H9 (cell line): ENCODE measurements at regions not wholly inside any gene's neighbourhood (a gene's known extent, or its start where the extent isn't known, plus 50 kb on each side); places are given as distances from the start of the nearest gene placed in this dataset.

ENCODE experiments used
- DNase-seq: peaks from one replicate; pipeline ENCODE4 v3.0.0-alpha.2; 2017
- H2AFZ ChIP-seq: one replicate; pipeline ENCODE4 v1.6.1; 2013; ENCODE audit warnings: mild to moderate bottlenecking, low read length, control low read depth, moderate library complexity
- H2AK5ac ChIP-seq: 2 replicates; pipeline ENCODE4 v1.6.1; 2013; ENCODE audit warnings: low read length, control low read depth, mixed read lengths; ENCODE audit not compliant: insufficient read length
- H2BK120ac ChIP-seq: one replicate; pipeline ENCODE4 v1.6.1; 2013; ENCODE audit warnings: low read depth, mild to moderate bottlenecking, low read length, control low read depth, inconsistent platforms; ENCODE audit not compliant: poor library complexity, severe bottlenecking
- H2BK12ac ChIP-seq: 2 replicates; pipeline ENCODE4 v1.6.1; 2013; ENCODE audit warnings: low read length, control low read depth, mixed read lengths, low read depth; ENCODE audit not compliant: insufficient read length
- H2BK15ac ChIP-seq: 2 replicates; pipeline ENCODE4 v1.6.1; 2013; ENCODE audit warnings: low read depth, low read length, control low read depth
- H2BK20ac ChIP-seq: one replicate; pipeline ENCODE4 v1.6.1; 2013; ENCODE audit warnings: low read depth, mild to moderate bottlenecking, low read length, control low read depth, inconsistent platforms; ENCODE audit not compliant: poor library complexity, severe bottlenecking
- H2BK5ac ChIP-seq: 2 replicates; pipeline ENCODE4 v1.6.1; 2013; ENCODE audit warnings: low read length, control low read depth, mixed read lengths; ENCODE audit not compliant: insufficient read length
- H3K14ac ChIP-seq: 2 replicates; pipeline ENCODE4 v1.6.1; 2013; ENCODE audit warnings: low read length, control low read depth; ENCODE audit not compliant: insufficient read depth
- H3K18ac ChIP-seq: 2 replicates; pipeline ENCODE4 v1.6.1; 2013; ENCODE audit warnings: low read depth, mild to moderate bottlenecking, mixed read lengths, low read length, control low read depth; ENCODE audit not compliant: insufficient read length
- H3K23ac ChIP-seq: 2 replicates; pipeline ENCODE4 v1.6.1; 2013; ENCODE audit warnings: low read length, control low read depth, mixed read lengths, low read depth; ENCODE audit not compliant: insufficient read length
- H3K23me2 ChIP-seq: 2 replicates; pipeline ENCODE4 v1.6.1; 2013; ENCODE audit warnings: low read depth, mild to moderate bottlenecking, mixed read lengths, low read length, control low read depth; ENCODE audit not compliant: insufficient read length, poor library complexity, severe bottlenecking
- H3K27ac ChIP-seq: 2 replicates; pipeline ENCODE4 v1.5.1; 2013; ENCODE audit warnings: low read length, control low read depth, mixed read lengths, low read depth; ENCODE audit not compliant: insufficient read length
- H3K27me3 ChIP-seq: 2 replicates; pipeline ENCODE4 v1.6.1; 2013; ENCODE audit warnings: low read length, control low read depth, inconsistent platforms; ENCODE audit not compliant: insufficient read depth
- H3K4ac ChIP-seq: 2 replicates; pipeline ENCODE4 v1.6.1; 2013; ENCODE audit warnings: low read depth, mild to moderate bottlenecking, control low read depth, inconsistent platforms, low read length, moderate library complexity
- H3K4me1 ChIP-seq: 2 replicates; pipeline ENCODE4 v1.6.1; 2013; ENCODE audit warnings: low read length, control low read depth, inconsistent platforms; ENCODE audit not compliant: insufficient read depth
- H3K4me2 ChIP-seq: 2 replicates; pipeline ENCODE4 v1.6.1; 2013; ENCODE audit warnings: low read length, control low read depth, mixed read lengths; ENCODE audit not compliant: insufficient read length, insufficient read depth
- H3K56ac ChIP-seq: 2 replicates; pipeline ENCODE4 v1.6.1; 2013; ENCODE audit warnings: low read depth, mild to moderate bottlenecking, mixed read lengths, low read length, control low read depth; ENCODE audit not compliant: insufficient read length
- H3K79me1 ChIP-seq: 2 replicates; pipeline ENCODE4 v1.6.1; 2013; ENCODE audit warnings: low read depth, mild to moderate bottlenecking, moderate library complexity, low read length, control low read depth, inconsistent platforms; ENCODE audit not compliant: insufficient read depth, poor library complexity, severe bottlenecking
- H3K79me2 ChIP-seq: 2 replicates; pipeline ENCODE4 v1.6.1; 2013; ENCODE audit warnings: low read length, control low read depth, inconsistent platforms; ENCODE audit not compliant: insufficient read depth
- H3K9ac ChIP-seq: 2 replicates; pipeline ENCODE4 v1.6.1; 2013; ENCODE audit warnings: low read length, control low read depth, mixed read lengths; ENCODE audit not compliant: insufficient read length; ENCODE audit errors: extremely low read depth
- H3K9me3 ChIP-seq: one replicate; pipeline ENCODE4 v1.6.1; 2013; ENCODE audit warnings: low read depth, low read length, inconsistent platforms; ENCODE audit not compliant: control insufficient read depth
- H3T11ph ChIP-seq: one replicate; pipeline ENCODE4 v1.6.1; 2013; ENCODE audit warnings: mild to moderate bottlenecking, low read length, control low read depth, inconsistent platforms
- H4K20me1 ChIP-seq: one replicate; pipeline ENCODE4 v1.6.1; 2013; ENCODE audit not compliant: control insufficient read depth, insufficient read length, insufficient read depth
- H4K5ac ChIP-seq: 2 replicates; pipeline ENCODE4 v1.6.1; 2013; ENCODE audit warnings: low read depth, mild to moderate bottlenecking, mixed read lengths, low read length, control low read depth; ENCODE audit not compliant: insufficient read length
- H4K8ac ChIP-seq: replicated peaks from 2 replicates; pipeline ENCODE4 v1.6.1; 2013; ENCODE audit warnings: low read length, control low read depth, mixed read lengths, low read depth; ENCODE audit not compliant: insufficient read length
- H4K91ac ChIP-seq: 2 replicates; pipeline ENCODE4 v1.6.1; 2013; ENCODE audit warnings: low read depth, mild to moderate bottlenecking, moderate library complexity, mixed read lengths, low read length, control low read depth; ENCODE audit not compliant: insufficient read length
- H3K27ac Mint-ChIP-seq, 3 experiments: 2 replicates in 2 of 3; 3 replicates in 1 of 3; pipeline ENCODE4 v1.8.0; 2020 to 2021; ENCODE audit warnings: mixed read lengths in 3 of 3, mild to moderate bottlenecking in 1 of 3, moderate library complexity in 1 of 3
- H3K27me3 Mint-ChIP-seq: 2 replicates; pipeline ENCODE4 v1.8.0; 2021; ENCODE audit warnings: low read depth, mild to moderate bottlenecking, moderate library complexity, mixed read lengths
- H3K36me3 Mint-ChIP-seq, 3 experiments: 2 replicates in 2 of 3; 3 replicates in 1 of 3; pipeline ENCODE4 v1.8.0; 2020 to 2021; ENCODE audit warnings: low read depth in 3 of 3, mixed read lengths in 3 of 3; ENCODE audit not compliant: insufficient read depth in 1 of 3
- H3K4me1 Mint-ChIP-seq, 2 experiments: 2 replicates each; pipeline ENCODE4 v1.8.0; 2020; ENCODE audit warnings: mixed read lengths in 2 of 2
- H3K4me3 Mint-ChIP-seq, 2 experiments: 2 replicates in 1 of 2; 3 replicates in 1 of 2; pipeline ENCODE4 v1.8.0; 2020 to 2021; ENCODE audit warnings: mild to moderate bottlenecking in 2 of 2, mixed read lengths in 2 of 2, moderate library complexity in 1 of 2
- H3K9me3 Mint-ChIP-seq, 2 experiments: 2 replicates in 1 of 2; 3 replicates in 1 of 2; pipeline ENCODE4 v1.8.0; 2020; ENCODE audit warnings: mild to moderate bottlenecking in 2 of 2, mixed read lengths in 2 of 2, moderate library complexity in 1 of 2
- CTCF ChIP-seq: fragments of 200-600 bp; sonication (generic); conservative IDR thresholded peaks from 3 replicates; pipeline ENCODE4 v1.8.0; 2021; ENCODE audit warnings: antibody characterized with exemption, mild to moderate bottlenecking
- WGBS: extraction: QIAGEN DNeasy Blood & Tissue Kit; methylation state at CpG from one replicate; pipeline ENCODE4 v1.1.7; 2013; ENCODE audit warnings: missing lambda C conversion rate, low lambda C conversion rate, mixed read lengths; ENCODE audit not compliant: insufficient read length; ENCODE audit errors: extremely low coverage; 5-methylcytosine and 5-hydroxymethylcytosine counted together

GRCh38 chr4:55747793-55748192 lies 71.8 kb upstream of the EXOC1L start:
- Histone ChIP-seq H3K23me2 (no peaks in the 10 kb centered on the region), H3K18ac (no peak overlapping the region), H2AK5ac (no peak overlapping the region), H3K79me2 (no peaks in the 10 kb centered on the region), H4K8ac (no peak overlapping the region), H3T11ph (no peak overlapping the region), H3K9me3 (no peaks in the 10 kb centered on the region), H4K91ac (no peak overlapping the region), H2BK5ac (no peak overlapping the region), H3K56ac (no peak overlapping the region), H3K4me1 (no peaks in the 10 kb centered on the region), H4K5ac (no peak overlapping the region), H2BK12ac (no peak overlapping the region), H3K79me1 (no peaks in the 10 kb centered on the region), H3K27ac (no peak overlapping the region), H3K4me2 (no peak overlapping the region), H2BK120ac (no peak overlapping the region), H3K14ac (no peak overlapping the region), H2BK15ac (no peak overlapping the region), H4K20me1 (no peaks in the 10 kb centered on the region), H3K23ac (no peak overlapping the region), H2BK20ac (no peak overlapping the region), H2AFZ (no peak overlapping the region), H3K4ac (no peak overlapping the region), H3K27me3 (no peaks in the 10 kb centered on the region), H3K9ac (no peak overlapping the region)
- DNase-seq, result no peak
- no peak for TF ChIP-seq CTCF
- WGBS, result no CpG with 5 or more reads among the region's 6 CpGs
- Mint-ChIP-seq H3K36me3 (no peaks in the 10 kb centered on the region), H3K9me3 (no peaks in the 10 kb centered on the region; a peak in 1 of 5 replicates), H3K4me1 (peaks cover 0 to 2% of the 10 kb centered on the region in 2 experiments; a peak in 3 of 4 replicates), H3K4me3 (no peak overlapping the region), H3K27me3 (peaks cover 8% of the 10 kb centered on the region), H3K27ac (peak overlapping the region in 1 of 3 experiments; percentile 55; a peak in 1 of 7 replicates)
